ENCODE measurements at regions not wholly inside any gene's neighbourhood (a gene's known extent, or its start where the extent isn't known, plus 50 kb on each side); places are given as distances from the start of the nearest gene placed in this dataset.
"Not testable (repeated sequence)": the region's sequence is repeated elsewhere in the genome, so short reads cannot be mapped to it uniquely, and the experiment has no call there.

- no peaks in the 10 kb centered on the region for H3K9me3 Mint-ChIP-seq (ENCODE audit: low read depth)
- no peaks in the 10 kb centered on the region for H3K36me3 Mint-ChIP-seq (ENCODE audit: insufficient read depth)
These were observed 364.0 kb downstream of the CNTN6 start for GRCh38 chr3:1456781-1457311.

GRCh38 chr3:1462371-1462770, 369.5 kb downstream of the CNTN6 start:
- Mint-ChIP-seq H3K4me3 (ENCODE audit: low read depth) (no peak overlapping the region), H3K36me3 (ENCODE audit: insufficient read depth) (no peaks in the 10 kb centered on the region), H3K27ac (no peak overlapping the region), H3K9me3 (ENCODE audit: low read depth) (peaks cover 8% of the 10 kb centered on the region), H3K27me3 (no peaks in the 10 kb centered on the region), H3K4me1 (ENCODE audit: low read depth) (peaks cover 3% of the 10 kb centered on the region)
- DNase-seq (ENCODE audit: low spot score, unreplicated experiment) = no peak
- TF ChIP-seq CTCF (IDR thresholded peaks at IDR 0.05; ENCODE audit: unreplicated experiment) = no peak

More at GRCh38 chr3:1456781-1457311, 364.0 kb downstream of the CNTN6 start:
- H3K27ac Mint-ChIP-seq = no peak overlapping the region
- no peak for DNase-seq (ENCODE audit: low spot score, unreplicated experiment)
- H3K4me3 Mint-ChIP-seq (ENCODE audit: low read depth) = no peak overlapping the region
- peaks cover 6% of the 10 kb centered on the region for H3K4me1 Mint-ChIP-seq (ENCODE audit: low read depth)
- H3K27me3 Mint-ChIP-seq = no peaks in the 10 kb centered on the region
- TF ChIP-seq CTCF (IDR thresholded peaks at IDR 0.05; ENCODE audit: unreplicated experiment) = no peak

GRCh38 chr3:1462856-1463450, 370.1 kb downstream of the CNTN6 start:
- Mint-ChIP-seq H3K27me3 (no peaks in the 10 kb centered on the region), H3K4me1 (ENCODE audit: low read depth) (peaks cover 3% of the 10 kb centered on the region), H3K9me3 (ENCODE audit: low read depth) (peaks cover 8% of the 10 kb centered on the region), H3K27ac (no peak overlapping the region), H3K4me3 (ENCODE audit: low read depth) (no peak overlapping the region), H3K36me3 (ENCODE audit: insufficient read depth) (no peaks in the 10 kb centered on the region)
- no peak for DNase-seq (ENCODE audit: low spot score, unreplicated experiment)
- TF ChIP-seq CTCF (IDR thresholded peaks at IDR 0.05; ENCODE audit: unreplicated experiment) = no peak

GRCh38 chr3:1465091-1465490, 372.3 kb downstream of the CNTN6 start:
- DNase-seq (ENCODE audit: low spot score, unreplicated experiment); H3K4me3 Mint-ChIP-seq (ENCODE audit: low read depth); H3K27me3 Mint-ChIP-seq; H3K9me3 Mint-ChIP-seq (ENCODE audit: low read depth); H3K4me1 Mint-ChIP-seq (ENCODE audit: low read depth); H3K27ac Mint-ChIP-seq; H3K36me3 Mint-ChIP-seq (ENCODE audit: insufficient read depth): not testable (repeated sequence)

- DNase-seq (ENCODE audit: low spot score, unreplicated experiment) = no peak
- Mint-ChIP-seq H3K27me3 (no peaks in the 10 kb centered on the region), H3K9me3 (ENCODE audit: low read depth) (peaks cover 8% of the 10 kb centered on the region), H3K4me1 (ENCODE audit: low read depth) (peaks cover 1% of the 10 kb centered on the region), H3K36me3 (ENCODE audit: insufficient read depth) (no peaks in the 10 kb centered on the region), H3K4me3 (ENCODE audit: low read depth) (no peak overlapping the region), H3K27ac (no peak overlapping the region)
- TF ChIP-seq CTCF (IDR thresholded peaks at IDR 0.05; ENCODE audit: unreplicated experiment) = no peak
These were observed 375.3 kb downstream of the CNTN6 start for GRCh38 chr3:1468145-1468544.

GRCh38 chr3:1469248-1469647, 376.4 kb downstream of the CNTN6 start:
- Mint-ChIP-seq H3K4me3 (ENCODE audit: low read depth) (no peak overlapping the region), H3K9me3 (ENCODE audit: low read depth) (peaks cover 7% of the 10 kb centered on the region), H3K27ac (no peak overlapping the region), H3K4me1 (ENCODE audit: low read depth) (peaks cover 1% of the 10 kb centered on the region), H3K27me3 (no peaks in the 10 kb centered on the region), H3K36me3 (ENCODE audit: insufficient read depth) (no peaks in the 10 kb centered on the region)
- TF ChIP-seq CTCF (IDR thresholded peaks at IDR 0.05; ENCODE audit: unreplicated experiment) = no peak
- DNase-seq (ENCODE audit: low spot score, unreplicated experiment) = no peak

Data from progenitor cell of endocrine pancreas (in vitro differentiated cells).